GM19438 (cell line): ENCODE measurements at regions not wholly inside any gene's neighbourhood (a gene's known extent, or its start where the extent isn't known, plus 50 kb on each side); places are given as distances from the start of the nearest gene placed in this dataset.

Source experiments
- ATAC-seq: cut with Tn5 transposase; IDR thresholded peaks from one replicate; pipeline ENCODE4 v1.9.1; 2021; ENCODE audit warnings: low read depth; ENCODE audit not compliant: unreplicated experiment

GRCh38 chr9:118162716-118163115 is 458.5 kb downstream of the TLR4 start:
- no peak for ATAC-seq

- no peak for ATAC-seq
These were observed 459.5 kb downstream of the TLR4 start for GRCh38 chr9:118163751-118164150.

- no peak for ATAC-seq
These were observed 461.2 kb downstream of the TLR4 start for GRCh38 chr9:118165451-118165850.

- no peak for ATAC-seq
These were observed 466.1 kb downstream of the TLR4 start for GRCh38 chr9:118170032-118170955.

DNA sequence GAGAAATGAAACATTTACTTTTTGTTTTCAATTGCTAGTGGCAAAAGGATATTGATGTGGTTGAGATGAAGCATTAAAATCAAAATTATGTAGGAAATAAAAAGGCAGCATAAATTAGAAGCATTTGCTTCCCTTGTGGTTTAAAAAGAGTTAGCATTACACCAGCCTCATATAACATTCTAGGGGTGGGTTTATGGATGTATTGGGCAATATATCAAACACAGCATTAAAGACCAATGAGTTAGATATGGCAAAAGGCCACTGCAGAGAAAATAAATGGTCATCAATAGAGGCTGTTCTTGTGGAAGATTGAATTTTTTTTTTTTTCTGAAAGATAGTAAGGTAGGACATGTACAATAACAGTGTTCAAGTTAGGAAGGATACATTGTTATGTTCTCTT is 473.0 kb downstream of the TLR4 start:
- no peak for ATAC-seq

- no peak for ATAC-seq
These were observed 479.4 kb downstream of the TLR4 start for GRCh38 chr9:118183576-118183975.

DNA sequence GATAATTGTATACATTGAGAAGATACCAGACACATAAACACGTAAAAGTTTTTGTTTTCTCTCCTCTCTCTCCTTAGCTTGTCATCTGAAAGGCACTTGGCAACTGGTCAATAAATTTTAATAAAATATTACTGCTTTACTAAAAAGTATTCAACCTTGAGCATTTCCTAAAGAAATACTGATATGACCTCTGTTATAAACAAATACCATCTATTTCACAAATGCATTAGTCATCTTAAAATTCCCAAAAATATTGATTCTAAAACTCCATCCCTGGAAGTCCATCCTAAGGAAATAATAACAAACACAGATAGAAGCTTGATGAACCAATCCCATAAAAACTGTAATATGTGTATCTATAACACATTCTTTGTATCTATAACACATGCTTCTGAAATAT is 483.2 kb downstream of the TLR4 start:
- no peak for ATAC-seq

- ATAC-seq = no peak
These were observed 485.4 kb downstream of the TLR4 start for GRCh38 chr9:118189615-118190014.

GRCh38 chr9:118192807-118193206 is 488.6 kb downstream of the TLR4 start:
- no peak for ATAC-seq

DNA sequence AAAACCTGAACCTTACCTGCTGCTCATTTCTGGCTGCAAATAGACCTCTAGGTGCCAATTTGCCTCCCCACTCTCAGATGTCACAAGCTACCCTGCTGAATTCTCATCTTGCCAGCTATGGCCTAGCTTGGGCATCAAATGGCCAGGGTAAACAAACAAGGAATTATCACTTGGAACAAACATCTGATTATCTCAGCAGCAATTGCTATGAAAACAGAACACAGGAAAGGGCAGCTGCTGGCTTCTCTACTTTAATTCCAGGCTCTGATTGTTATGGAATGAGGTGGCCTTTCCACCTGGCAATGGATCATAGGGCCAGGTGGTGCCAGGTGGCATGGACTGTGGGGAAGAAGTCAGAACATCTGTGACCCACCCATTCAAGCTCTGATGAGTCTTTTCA is 505.1 kb downstream of the TLR4 start:
- no peak for ATAC-seq

DNA sequence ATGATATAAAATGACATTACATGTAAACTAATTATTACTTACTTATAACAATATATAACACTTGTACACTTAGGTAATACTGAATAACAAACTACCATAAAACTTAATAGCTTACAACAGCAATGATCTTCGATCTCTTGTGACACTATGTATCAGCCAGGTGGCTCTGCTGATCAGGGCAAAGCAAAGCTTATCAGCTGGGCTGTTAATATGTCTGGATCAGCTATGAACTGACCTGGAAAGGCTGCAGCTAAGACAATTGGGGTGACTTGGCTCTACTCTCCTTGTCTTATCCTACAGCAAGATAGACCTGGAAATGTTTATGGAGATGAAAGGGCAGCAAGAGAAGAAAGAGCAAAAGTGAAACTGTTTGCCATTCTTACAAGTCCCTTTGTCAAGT is 511.3 kb downstream of the TLR4 start:
- no peak for ATAC-seq

DNA sequence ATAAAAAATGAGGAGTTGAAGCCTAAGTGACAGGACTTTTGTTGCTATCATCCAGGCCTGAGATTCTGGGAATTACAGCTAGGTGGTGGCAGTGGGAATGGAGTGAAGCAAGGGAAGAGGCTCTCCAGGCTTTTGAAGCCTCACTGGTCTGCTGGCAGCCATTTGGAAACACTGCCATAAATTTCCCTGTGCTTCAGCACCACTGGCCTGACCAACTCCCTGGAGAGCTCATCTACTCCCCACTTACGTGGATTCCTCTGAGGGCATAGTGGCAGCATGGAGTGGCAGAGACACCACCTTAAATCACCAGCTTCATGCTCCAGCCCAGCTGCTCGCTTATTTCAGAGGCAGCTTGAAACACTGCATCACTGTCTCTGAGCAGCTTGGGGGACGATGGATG is 518.2 kb downstream of the TLR4 start:
- no peak for ATAC-seq

DNA sequence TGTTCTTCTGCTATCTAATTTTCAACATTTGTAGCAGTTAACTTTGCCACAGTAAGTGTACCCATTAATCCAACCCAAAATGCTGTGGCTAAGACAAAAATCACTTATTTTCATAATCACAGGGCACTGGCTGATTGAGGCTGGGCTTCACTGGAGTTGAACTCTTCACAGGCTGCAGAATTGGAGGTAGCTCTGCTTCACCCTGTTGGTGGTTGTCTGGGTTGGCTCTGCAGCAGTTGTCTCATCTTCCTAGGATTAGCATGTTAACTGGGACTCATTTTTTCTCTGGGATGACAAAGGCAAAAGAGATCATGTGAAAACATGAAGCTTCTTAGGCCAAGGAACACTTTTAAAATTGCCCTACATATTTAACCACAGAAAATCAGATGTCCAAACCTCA is 518.9 kb downstream of the TLR4 start:
- ATAC-seq = no peak

GRCh38 chr9:118230329-118230728 is 526.1 kb downstream of the TLR4 start:
- ATAC-seq = no peak

DNA sequence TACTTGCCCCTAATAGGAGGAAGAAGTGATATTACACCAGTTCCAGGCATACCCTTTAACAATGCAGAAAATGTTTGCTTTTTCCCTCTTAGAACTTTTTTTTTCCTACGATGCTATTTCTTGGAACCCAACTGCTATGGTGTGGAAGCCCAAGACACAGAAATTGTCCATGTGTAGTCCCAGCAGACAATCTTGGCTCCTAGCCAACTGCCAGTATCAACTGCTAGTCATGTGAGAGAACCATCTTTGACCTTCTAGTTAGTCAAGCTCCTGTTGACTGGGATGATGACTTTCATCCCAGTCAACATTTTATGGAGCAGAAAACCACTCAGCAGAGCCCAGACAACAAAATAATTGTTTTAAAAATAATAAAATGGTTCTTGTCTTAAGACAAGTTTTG is 532.4 kb downstream of the TLR4 start:
- ATAC-seq = no peak

DNA sequence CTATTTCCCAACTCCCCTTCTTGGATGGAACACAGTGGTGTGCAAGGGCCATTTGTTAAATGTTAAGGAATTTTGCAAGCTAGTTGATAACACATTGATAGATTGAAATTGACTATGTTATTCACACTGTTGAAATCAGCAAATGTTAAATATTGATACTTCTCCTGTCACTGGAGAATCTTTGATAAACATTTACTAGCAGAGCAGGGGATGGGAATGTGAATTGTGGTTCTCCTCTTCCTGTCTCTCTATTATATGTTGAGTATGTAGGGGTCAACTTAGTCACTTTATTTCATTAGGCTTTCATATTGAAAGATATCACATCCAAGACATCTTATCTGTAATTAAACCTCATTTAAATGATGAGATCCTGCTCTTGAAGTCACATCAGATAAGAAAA is 533.9 kb downstream of the TLR4 start:
- no peak for ATAC-seq

- no peak for ATAC-seq
These were observed 547.8 kb downstream of the TLR4 start for GRCh38 chr9:118252027-118252426.

GRCh38 chr9:118262191-118262590 is 558.0 kb downstream of the TLR4 start:
- no peak for ATAC-seq

DNA sequence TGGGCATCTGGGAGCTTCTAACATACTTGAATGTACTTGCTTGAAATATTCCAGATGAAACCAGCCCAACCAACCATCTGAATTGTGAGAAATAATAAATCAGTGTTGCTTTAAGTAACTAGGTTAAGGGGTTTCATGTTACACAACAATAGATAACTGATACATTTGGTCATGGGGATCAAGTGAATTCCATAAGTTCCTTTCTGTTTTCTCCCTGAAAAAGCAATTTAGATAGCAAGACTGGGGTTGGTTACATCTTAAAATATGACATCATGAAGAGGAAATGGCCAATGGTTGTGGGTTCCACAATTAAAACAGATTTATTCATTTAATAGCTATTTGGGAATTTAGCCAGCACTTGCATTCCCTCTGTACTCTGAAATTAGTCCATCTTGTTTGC is 559.7 kb downstream of the TLR4 start:
- ATAC-seq = no peak

GRCh38 chr9:118268046-118268445 is 563.8 kb downstream of the TLR4 start:
- ATAC-seq = no peak

DNA sequence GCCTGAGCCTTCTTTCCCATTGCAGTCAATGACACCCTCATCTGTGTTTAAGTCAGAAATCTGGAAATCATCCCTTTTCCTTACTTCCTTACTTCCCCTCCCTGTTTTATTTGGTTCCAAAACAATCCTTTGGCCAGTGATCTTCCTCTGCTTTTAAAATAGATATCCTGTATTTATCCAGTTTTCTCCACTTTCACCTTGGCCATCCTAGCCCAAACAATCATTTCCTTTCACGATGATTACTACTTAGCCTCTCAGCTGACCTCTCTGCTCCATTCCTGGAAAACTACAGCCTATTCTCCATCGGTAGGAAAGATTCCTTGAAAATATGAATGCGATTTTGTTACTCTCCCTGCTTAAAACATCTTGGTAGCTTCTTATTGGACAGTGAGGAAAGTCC is 565.4 kb downstream of the TLR4 start:
- no peak for ATAC-seq

DNA sequence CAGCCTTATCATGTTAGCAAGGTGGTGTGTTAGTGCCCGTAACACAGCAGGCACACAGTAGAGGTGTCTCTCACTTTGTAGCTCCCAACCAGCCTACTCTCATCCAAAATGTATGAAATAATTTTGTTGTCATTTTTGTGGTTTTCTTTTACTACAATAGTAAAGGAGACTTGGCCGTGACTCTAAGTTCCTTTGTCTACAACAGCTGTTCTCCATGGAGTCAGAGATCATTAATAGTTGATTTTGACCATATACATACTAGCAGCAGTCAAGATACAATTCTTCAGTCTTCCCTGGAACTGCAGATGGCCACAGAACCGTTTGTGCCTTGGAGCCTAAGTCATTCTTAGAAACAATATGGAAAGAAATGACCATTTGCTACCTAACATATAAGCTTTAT is 567.1 kb downstream of the TLR4 start:
- no peak for ATAC-seq

DNA sequence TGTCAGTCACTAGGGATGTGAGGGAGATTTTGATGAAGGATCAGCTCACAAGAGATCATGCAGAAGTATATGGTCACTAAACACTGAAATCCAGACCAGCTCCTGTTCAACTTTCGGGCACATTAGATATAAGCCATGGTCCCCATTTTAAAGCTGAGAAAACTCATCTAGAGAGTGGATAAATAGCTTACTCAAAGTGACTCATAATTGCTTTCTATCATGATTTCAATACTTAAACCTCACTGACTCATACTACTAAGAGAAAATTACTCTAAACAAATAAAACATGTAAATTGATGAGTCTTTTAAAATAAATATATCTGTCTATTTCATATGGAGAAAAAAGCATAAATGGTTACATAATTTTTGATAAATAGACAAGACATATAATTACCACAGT is 567.7 kb downstream of the TLR4 start:
- ATAC-seq = no peak
